HG03097 (cell line): ENCODE measurements at regions not wholly inside any gene's neighbourhood (a gene's known extent, or its start where the extent isn't known, plus 50 kb on each side); places are given as distances from the start of the nearest gene placed in this dataset.
A peak's percentile ranks its signal among the peaks of the same experiment; 100 is the strongest.
"Not testable (repeated sequence)": the region's sequence is repeated elsewhere in the genome, so short reads cannot be mapped to it uniquely, and the experiment has no call there.

Source experiments
- ATAC-seq: cut with Tn5 transposase; IDR thresholded peaks from one replicate; pipeline ENCODE4 v1.9.1; 2021; ENCODE audit not compliant: unreplicated experiment, low FRiP score

GRCh38 chr15:84402856-84403608, 167.5 kb downstream of the GOLGA6L4 start:
- ATAC-seq, result no peak

GRCh38 chr15:84409357-84409756, 173.8 kb downstream of the GOLGA6L4 start:
- ATAC-seq, result not testable (repeated sequence)

- ATAC-seq, result not testable (repeated sequence)
Observed at GRCh38 chr15:84421513-84422181, 179.2 kb upstream of the ZSCAN2 start.

GRCh38 chr15:84425327-84425726, 175.5 kb upstream of the ZSCAN2 start:
- ATAC-seq, result not testable (repeated sequence)

GRCh38 chr15:84473305-84473877, 127.4 kb upstream of the ZSCAN2 start:
- ATAC-seq, result not testable (repeated sequence)

GRCh38 chr15:84476364-84477033, 124.3 kb upstream of the ZSCAN2 start:
- ATAC-seq, result not testable (repeated sequence)

GRCh38 chr15:84477550-84477949, 123.3 kb upstream of the ZSCAN2 start:
- peak; percentile 91 for ATAC-seq

GRCh38 chr15:84480174-84480681, 120.6 kb upstream of the ZSCAN2 start:
- not testable (repeated sequence) for ATAC-seq

GRCh38 chr15:84483859-84484258, 117.0 kb upstream of the ZSCAN2 start:
- ATAC-seq, result not testable (repeated sequence)

- not testable (repeated sequence) for ATAC-seq
Observed at GRCh38 chr15:84500165-84500889, 100.5 kb upstream of the ZSCAN2 start.

GRCh38 chr15:84503101-84503500, 97.7 kb upstream of the ZSCAN2 start:
- ATAC-seq, result not testable (repeated sequence)

GRCh38 chr15:84505552-84505951, 95.3 kb upstream of the ZSCAN2 start:
- ATAC-seq, result not testable (repeated sequence)

- ATAC-seq, result not testable (repeated sequence)
Observed at GRCh38 chr15:84512324-84512723, 88.5 kb upstream of the ZSCAN2 start.

- not testable (repeated sequence) for ATAC-seq
Observed at GRCh38 chr15:84516773-84517172, 84.0 kb upstream of the ZSCAN2 start.

- ATAC-seq, result not testable (repeated sequence)
Observed at GRCh38 chr15:84525491-84526344, 75.1 kb upstream of the ZSCAN2 start.

- ATAC-seq, result not testable (repeated sequence)
Observed at GRCh38 chr15:84530751-84531150, 70.1 kb upstream of the ZSCAN2 start.

- ATAC-seq, result not testable (repeated sequence)
Observed at GRCh38 chr15:84531223-84531622, 69.6 kb upstream of the ZSCAN2 start.

GRCh38 chr15:84531709-84532367, 69.0 kb upstream of the ZSCAN2 start:
- not testable (repeated sequence) for ATAC-seq

- ATAC-seq, result not testable (repeated sequence)
Observed at GRCh38 chr15:84533705-84534104, 67.1 kb upstream of the ZSCAN2 start.
